ENCODE measurements at regions not wholly inside any gene's neighbourhood (a gene's known extent, or its start where the extent isn't known, plus 50 kb on each side); places are given as distances from the start of the nearest gene placed in this dataset.
"Not testable (repeated sequence)": the region's sequence is repeated elsewhere in the genome, so short reads cannot be mapped to it uniquely, and the experiment has no call there.

GRCh38 chr5:45057564-45057963 lies 248.8 kb downstream of the MRPS30 start:
- DNase-seq (ENCODE audit: low spot score): no peak

- DNase-seq (ENCODE audit: low spot score): no peak
Observed at GRCh38 chr5:45060724-45061123, 252.0 kb downstream of the MRPS30 start.

- DNase-seq (ENCODE audit: low spot score): no peak
Observed at GRCh38 chr5:45062044-45062443, 253.3 kb downstream of the MRPS30 start.

- DNase-seq (ENCODE audit: low spot score): no peak
Observed at GRCh38 chr5:45081082-45081481, 272.3 kb downstream of the MRPS30 start.

GRCh38 chr5:45089870-45090269 lies 281.1 kb downstream of the MRPS30 start:
- no peak for DNase-seq (ENCODE audit: low spot score)

- no peak for DNase-seq (ENCODE audit: low spot score)
Observed at GRCh38 chr5:45093377-45093776, 284.6 kb downstream of the MRPS30 start.

GRCh38 chr5:45094876-45095440 lies 286.2 kb downstream of the MRPS30 start:
- DNase-seq (ENCODE audit: low spot score): no peak

- no peak for DNase-seq (ENCODE audit: low spot score)
Observed at GRCh38 chr5:45098483-45098882, 289.7 kb downstream of the MRPS30 start.

GRCh38 chr5:45101146-45101545 lies 292.4 kb downstream of the MRPS30 start:
- DNase-seq (ENCODE audit: low spot score): no peak

GRCh38 chr5:45105491-45105994 lies 296.8 kb downstream of the MRPS30 start:
- DNase-seq (ENCODE audit: low spot score): no peak

- no peak for DNase-seq (ENCODE audit: low spot score)
Observed at GRCh38 chr5:45109062-45109461, 300.3 kb downstream of the MRPS30 start.

- no peak for DNase-seq (ENCODE audit: low spot score)
Observed at GRCh38 chr5:45109636-45110035, 300.9 kb downstream of the MRPS30 start.

- DNase-seq (ENCODE audit: low spot score): no peak
Observed at GRCh38 chr5:45110399-45110798, 301.7 kb downstream of the MRPS30 start.

- DNase-seq (ENCODE audit: low spot score): no peak
Observed at GRCh38 chr5:45113726-45114125, 305.0 kb downstream of the MRPS30 start.

- no peak for DNase-seq (ENCODE audit: low spot score)
Observed at GRCh38 chr5:45132972-45133371, 324.2 kb downstream of the MRPS30 start.

GRCh38 chr5:45162974-45163373 lies 354.2 kb downstream of the MRPS30 start:
- DNase-seq (ENCODE audit: low spot score): no peak

- no peak for DNase-seq (ENCODE audit: low spot score)
Observed at GRCh38 chr5:45171563-45171962, 362.8 kb downstream of the MRPS30 start.

- not testable (repeated sequence) for DNase-seq (ENCODE audit: low spot score)
Observed at GRCh38 chr5:45172634-45173033, 363.9 kb downstream of the MRPS30 start.

GRCh38 chr5:45179686-45180085 lies 370.9 kb downstream of the MRPS30 start:
- no peak for DNase-seq (ENCODE audit: low spot score)

- no peak for DNase-seq (ENCODE audit: low spot score)
Observed at GRCh38 chr5:45189042-45189441, 380.3 kb downstream of the MRPS30 start.

- DNase-seq (ENCODE audit: low spot score): no peak
Observed at GRCh38 chr5:45189481-45189880, 380.7 kb downstream of the MRPS30 start.

GRCh38 chr5:45195026-45195425 lies 386.3 kb downstream of the MRPS30 start:
- DNase-seq (ENCODE audit: low spot score): no peak

Data from AG20443 (cell line).